AG10803 (cell line): ENCODE measurements at regions not wholly inside any gene's neighbourhood (a gene's known extent, or its start where the extent isn't known, plus 50 kb on each side); places are given as distances from the start of the nearest gene placed in this dataset.

Experiments used
- DNase-seq: peaks from one replicate; pipeline ENCODE4 v3.0.0; 2010; ENCODE audit warnings: low read depth
- H3K4me3 ChIP-seq: 2 replicates; pipeline ENCODE4 v1.5.1; 2011; ENCODE audit warnings: mild to moderate bottlenecking, low read length, control low read depth
- CTCF ChIP-seq: conservative IDR thresholded peaks from 2 replicates; pipeline ENCODE4 v1.5.1; 2011; ENCODE audit warnings: mild to moderate bottlenecking, low read length, control low read depth, inconsistent platforms

DNA sequence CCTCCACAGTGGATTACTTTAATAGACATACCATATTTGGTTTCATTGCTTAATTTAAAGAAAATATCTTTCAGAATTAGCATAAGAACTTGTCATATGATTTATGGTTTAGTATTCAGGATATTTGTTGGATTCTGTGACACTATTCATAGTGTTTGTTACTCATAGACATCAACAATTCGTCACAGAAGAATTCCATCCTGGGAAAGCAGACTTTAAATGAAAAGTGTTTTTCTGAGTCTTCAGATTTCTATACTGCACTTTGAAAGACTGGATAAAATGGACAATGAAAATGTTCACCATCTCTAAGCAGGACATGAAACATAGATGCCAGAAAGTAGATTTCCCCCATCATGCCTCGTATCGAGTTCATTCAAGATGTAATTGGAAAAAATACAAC is 435.6 kb upstream of the ONECUT1 start:
- no peak overlapping the region for H3K4me3 ChIP-seq
- no peak for DNase-seq
- no peak for TF ChIP-seq CTCF

DNA sequence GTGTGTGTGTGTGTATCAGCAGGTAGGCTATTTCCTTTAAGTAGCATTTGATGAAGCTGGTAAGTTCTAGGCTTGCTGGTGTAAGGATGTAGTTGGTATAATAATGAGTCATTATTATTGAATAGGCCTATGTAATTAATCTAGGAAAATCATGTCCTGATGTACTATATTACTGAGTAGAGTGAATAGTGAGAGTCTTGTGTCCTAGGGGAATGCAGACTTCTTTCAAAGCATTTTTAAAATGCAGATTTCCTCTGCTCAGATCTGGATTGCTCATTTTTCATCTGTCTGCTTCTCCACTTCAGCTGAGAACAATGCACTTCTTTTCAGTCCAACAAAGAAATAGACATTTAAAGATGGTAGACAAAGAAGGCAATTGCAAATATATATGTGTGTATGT is 434.2 kb upstream of the ONECUT1 start:
- no peak for TF ChIP-seq CTCF
- H3K4me3 ChIP-seq: no peak overlapping the region
- DNase-seq: no peak

DNA sequence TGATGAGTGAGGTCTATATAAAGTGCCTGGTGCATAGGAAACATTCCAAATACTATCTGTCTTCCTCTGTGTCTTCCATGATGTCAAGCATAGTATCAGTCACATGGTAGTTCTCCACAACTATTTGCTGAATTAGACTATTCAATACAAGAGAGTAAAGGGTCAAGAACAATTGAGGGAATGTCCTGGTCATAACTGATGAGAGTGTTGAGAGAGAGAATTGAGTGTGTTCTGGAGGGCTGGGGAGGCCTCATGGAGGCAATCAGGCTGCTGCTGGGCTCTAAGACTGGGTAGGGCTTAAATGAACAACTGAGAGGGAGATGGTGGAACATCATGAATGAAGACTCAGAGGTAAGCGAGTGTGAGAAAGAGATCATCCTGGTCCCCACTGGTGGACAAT is 433.7 kb upstream of the ONECUT1 start:
- DNase-seq: no peak
- H3K4me3 ChIP-seq: no peak overlapping the region
- no peak for TF ChIP-seq CTCF

- no peak overlapping the region for H3K4me3 ChIP-seq
- TF ChIP-seq CTCF: no peak
- no peak for DNase-seq
Measured at GRCh38 chr15:53218666-53219580, 428.8 kb upstream of the ONECUT1 start.

DNA sequence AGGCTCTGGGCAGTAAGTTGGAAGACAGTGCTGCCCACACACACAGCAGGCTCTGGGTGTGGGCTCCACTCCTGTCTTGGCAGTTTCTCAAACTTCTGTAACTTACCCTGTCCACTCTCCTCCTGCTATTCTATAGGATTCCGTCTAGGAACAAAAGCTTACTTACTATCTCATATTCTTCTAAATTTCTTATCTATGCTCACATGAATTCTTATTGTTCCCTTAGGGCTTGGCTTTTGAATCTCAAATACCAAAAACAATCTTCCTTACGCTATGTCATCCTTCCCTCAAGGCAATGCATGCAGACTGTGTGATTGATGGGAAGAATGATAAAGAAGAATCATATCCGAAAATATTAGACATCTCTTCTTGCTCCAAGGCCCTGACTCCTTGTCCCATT is 425.9 kb upstream of the ONECUT1 start:
- no peak for TF ChIP-seq CTCF
- H3K4me3 ChIP-seq: no peak overlapping the region
- no peak for DNase-seq

DNA sequence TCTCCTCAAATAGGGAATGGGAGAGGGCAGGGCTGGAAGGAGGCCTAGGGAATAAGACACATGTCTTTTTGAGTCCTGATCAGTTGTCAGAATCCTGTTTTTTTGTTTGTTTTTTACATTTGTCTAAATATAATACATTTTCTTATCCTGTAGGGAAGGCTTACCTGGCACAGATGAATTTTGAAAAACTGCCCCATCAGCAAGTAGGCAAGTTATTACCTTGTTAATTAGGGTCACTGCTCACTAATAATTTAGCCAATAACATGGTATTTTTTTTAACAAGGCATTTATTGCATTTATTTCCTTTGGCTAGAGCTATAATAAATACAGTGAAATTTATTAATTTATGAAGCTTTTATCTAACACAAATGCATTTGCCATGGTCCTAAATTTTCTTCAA is 423.2 kb upstream of the ONECUT1 start:
- DNase-seq: no peak
- no peak overlapping the region for H3K4me3 ChIP-seq
- no peak for TF ChIP-seq CTCF

- H3K4me3 ChIP-seq: no peak overlapping the region
- DNase-seq: no peak
- TF ChIP-seq CTCF: no peak
Measured at GRCh38 chr15:53212785-53213184, 422.6 kb upstream of the ONECUT1 start.
